ENCODE measurements at regions not wholly inside any gene's neighbourhood (a gene's known extent, or its start where the extent isn't known, plus 50 kb on each side); places are given as distances from the start of the nearest gene placed in this dataset.

DNA sequence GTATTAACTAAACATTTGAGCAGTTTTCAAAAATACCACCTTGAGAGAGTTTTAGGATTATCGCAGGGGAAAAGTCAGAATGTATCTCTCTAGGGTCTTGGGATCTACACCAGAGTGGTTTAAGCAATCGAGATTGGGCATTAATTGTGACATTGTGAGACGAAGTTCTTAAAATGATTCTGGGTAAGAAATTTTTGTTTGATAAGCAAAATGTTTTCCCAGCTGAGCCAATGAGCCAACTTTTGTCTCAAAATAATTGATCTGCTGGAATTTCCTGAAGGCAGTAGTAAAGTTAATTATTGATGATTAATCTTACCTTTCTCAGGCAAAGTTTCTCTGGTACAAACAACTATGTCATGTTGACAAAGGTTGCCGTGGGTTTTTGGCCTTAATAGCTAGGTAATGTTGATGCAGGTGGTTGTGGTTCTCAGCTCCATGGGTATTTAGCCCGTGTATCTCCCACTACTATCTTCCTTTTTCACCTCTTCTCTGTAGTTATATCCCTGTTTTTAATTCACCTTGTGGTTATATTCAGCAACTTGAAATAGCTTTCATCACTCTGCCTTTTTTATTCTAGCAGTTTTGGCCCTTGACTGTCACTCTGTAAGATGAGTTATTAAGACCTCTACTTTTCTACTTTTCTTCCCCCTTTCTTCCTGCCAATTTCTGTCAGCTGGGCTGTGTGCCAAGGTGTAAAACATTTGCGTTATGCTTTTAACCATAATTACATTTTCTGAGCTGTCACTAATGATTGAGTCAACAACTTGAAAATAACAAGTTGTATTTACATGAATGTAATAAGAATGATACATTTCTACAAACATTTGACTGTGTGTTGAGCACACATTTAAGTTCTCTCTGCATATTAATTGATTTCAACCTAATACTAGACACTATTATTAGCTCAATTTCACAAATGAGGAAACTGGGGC lies 368.3 kb upstream of the BTBD3 start:
- no peaks in the 10 kb centered on the region for H3K4me1 ChIP-seq (ENCODE audit: control insufficient read depth, insufficient read depth, low read length)
- ATAC-seq (ENCODE audit: low read depth) (no peak), DNase-seq (no peak)
- no peaks in the 10 kb centered on the region for H3K79me1 ChIP-seq (ENCODE audit: low read depth in 1 of 2, low read length in 2 of 2)
- WGBS, 2 experiments (ENCODE audit: extremely low coverage in 2 of 2, insufficient read length in 1 of 2): no CpG with 5 or more reads among the region's 6 CpGs
- intact Hi-C loops (cut with micrococcal nuclease) (loop anchor here (10.0 kb wide), 2 partner anchors 1115 to 1935 kb away; partner anchors contain the start of genes MKKS and SLX4IP), dilution Hi-C loops (cut with HindIII; ENCODE audit: low sequenced_read_pairs, unreplicated experiment) (loop anchor here (25.0 kb wide), 1 partner anchor 887 kb away; the partner anchor contains the start of gene JAG1), in situ Hi-C loops (cut with MboI; ENCODE audit: low sequenced_read_pairs) (loop anchor here (10.0 kb wide), 3 partner anchors 875 to 1575 kb away; partner anchors contain the start of gene JAG1)
- H3K56ac ChIP-seq (ENCODE audit: extremely low read depth, insufficient read depth, low read length): no peak overlapping the region
- no peak overlapping the region for H2AFZ ChIP-seq (replicated peaks; ENCODE audit: low read length, poor library complexity)
- no peak overlapping the region for H3K14ac ChIP-seq (replicated peaks; ENCODE audit: low read depth, low read length)
- no peak overlapping the region for H2BK120ac ChIP-seq (ENCODE audit: low read depth, low read length)
- H2BK20ac ChIP-seq (ENCODE audit: low read depth, low read length): no peak overlapping the region
- no peak overlapping the region for H3K27ac ChIP-seq (ENCODE audit: insufficient read depth, low read length)
- H4K91ac ChIP-seq (ENCODE audit: insufficient read depth, low read depth, low read length): no peak overlapping the region
- H3K4me3 ChIP-seq (ENCODE audit: insufficient read depth, low read depth, low read length): no peak overlapping the region
- TF ChIP-seq BHLHE40 (IDR thresholded peaks at IDR 0.05; ENCODE audit: low read depth, low read length) (no peak), FOS (IDR thresholded peaks at IDR 0.05; ENCODE audit: low read depth, low read length) (no peak), MAZ (IDR thresholded peaks at IDR 0.05; ENCODE audit: borderline replicate concordance, low read depth, low read length) (no peak), SMC3 (IDR thresholded peaks at IDR 0.05; ENCODE audit: low read depth, low read length) (no peak), CHD1 (IDR thresholded peaks at IDR 0.05; ENCODE audit: low read depth, low read length) (no peak), RFX5 (IDR thresholded peaks at IDR 0.05; ENCODE audit: low read depth, low read length) (no peak), POLR2A (IDR thresholded peaks at IDR 0.05; ENCODE audit: low read depth, low read length) (no peak), NFE2L2 (IDR thresholded peaks at IDR 0.05; ENCODE audit: low read depth, low read length) (no peak)
- TF ChIP-seq, protein P1, sequence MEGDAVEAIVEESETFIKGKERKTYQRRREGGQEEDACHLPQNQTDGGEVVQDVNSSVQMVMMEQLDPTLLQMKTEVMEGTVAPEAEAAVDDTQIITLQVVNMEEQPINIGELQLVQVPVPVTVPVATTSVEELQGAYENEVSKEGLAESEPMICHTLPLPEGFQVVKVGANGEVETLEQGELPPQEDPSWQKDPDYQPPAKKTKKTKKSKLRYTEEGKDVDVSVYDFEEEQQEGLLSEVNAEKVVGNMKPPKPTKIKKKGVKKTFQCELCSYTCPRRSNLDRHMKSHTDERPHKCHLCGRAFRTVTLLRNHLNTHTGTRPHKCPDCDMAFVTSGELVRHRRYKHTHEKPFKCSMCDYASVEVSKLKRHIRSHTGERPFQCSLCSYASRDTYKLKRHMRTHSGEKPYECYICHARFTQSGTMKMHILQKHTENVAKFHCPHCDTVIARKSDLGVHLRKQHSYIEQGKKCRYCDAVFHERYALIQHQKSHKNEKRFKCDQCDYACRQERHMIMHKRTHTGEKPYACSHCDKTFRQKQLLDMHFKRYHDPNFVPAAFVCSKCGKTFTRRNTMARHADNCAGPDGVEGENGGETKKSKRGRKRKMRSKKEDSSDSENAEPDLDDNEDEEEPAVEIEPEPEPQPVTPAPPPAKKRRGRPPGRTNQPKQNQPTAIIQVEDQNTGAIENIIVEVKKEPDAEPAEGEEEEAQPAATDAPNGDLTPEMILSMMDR (conservative IDR thresholded peaks at IDR 0.05; ENCODE audit: low read depth, low read length): no peak
- H3K4me2 ChIP-seq (ENCODE audit: low read depth, low read length): no peak overlapping the region
- H3K4ac ChIP-seq (ENCODE audit: low read depth, low read length): no peak overlapping the region
- no peaks in the 10 kb centered on the region for H3K36me3 ChIP-seq (ENCODE audit: control insufficient read depth, insufficient read depth, low read length)
- H3K23ac ChIP-seq (ENCODE audit: low read depth, low read length): no peak overlapping the region
- no peaks in the 10 kb centered on the region for H3K9me3 ChIP-seq (ENCODE audit: control insufficient read depth, insufficient read depth, low read length)
- ChIA-PET POLR2A (ENCODE audit: unreplicated experiment) (no interaction called here), CTCF (interaction anchor here (0.6 kb wide), 1 partner anchor 1571 kb away, joined by 3 read pairs; no protein-coding TSS in a partner anchor)
- no peaks in the 10 kb centered on the region for H4K20me1 ChIP-seq (ENCODE audit: insufficient read depth, low read length)
- no peak overlapping the region for H4K8ac ChIP-seq (ENCODE audit: low read depth in 2 of 2, low read length in 2 of 2)
- no peak overlapping the region for H3K9ac ChIP-seq (ENCODE audit: low read depth, low read length)
- H2AK5ac ChIP-seq (ENCODE audit: low read depth, low read length): no peak overlapping the region
- H3K27me3 ChIP-seq (ENCODE audit: control insufficient read depth, insufficient read depth, low read length): peaks cover 6% of the 10 kb centered on the region
- no peak overlapping the region for H2BK15ac ChIP-seq (ENCODE audit: low read depth, low read length)
- no peaks in the 10 kb centered on the region for H3K9me1 ChIP-seq (ENCODE audit: insufficient read depth, low read length)
- no peak overlapping the region for H4K5ac ChIP-seq (ENCODE audit: low read depth, low read length)
- no peak overlapping the region for H3K18ac ChIP-seq (ENCODE audit: low read depth, low read length)
- H2AK9ac ChIP-seq (replicated peaks; ENCODE audit: low read depth, low read length, poor library complexity): no peak overlapping the region
- BruUV-seq (replicated peaks): no TSS peak
- H2BK5ac ChIP-seq (ENCODE audit: low read depth, low read length, poor library complexity, severe bottlenecking): no peak overlapping the region
